HG03432 (cell line): ENCODE measurements at regions not wholly inside any gene's neighbourhood (a gene's known extent, or its start where the extent isn't known, plus 50 kb on each side); places are given as distances from the start of the nearest gene placed in this dataset.

ENCODE experiments used
- ATAC-seq: cut with Tn5 transposase; IDR thresholded peaks from one replicate; pipeline ENCODE4 v1.9.1; 2021; ENCODE audit warnings: mild to moderate bottlenecking, moderate library complexity; ENCODE audit not compliant: unreplicated experiment

DNA sequence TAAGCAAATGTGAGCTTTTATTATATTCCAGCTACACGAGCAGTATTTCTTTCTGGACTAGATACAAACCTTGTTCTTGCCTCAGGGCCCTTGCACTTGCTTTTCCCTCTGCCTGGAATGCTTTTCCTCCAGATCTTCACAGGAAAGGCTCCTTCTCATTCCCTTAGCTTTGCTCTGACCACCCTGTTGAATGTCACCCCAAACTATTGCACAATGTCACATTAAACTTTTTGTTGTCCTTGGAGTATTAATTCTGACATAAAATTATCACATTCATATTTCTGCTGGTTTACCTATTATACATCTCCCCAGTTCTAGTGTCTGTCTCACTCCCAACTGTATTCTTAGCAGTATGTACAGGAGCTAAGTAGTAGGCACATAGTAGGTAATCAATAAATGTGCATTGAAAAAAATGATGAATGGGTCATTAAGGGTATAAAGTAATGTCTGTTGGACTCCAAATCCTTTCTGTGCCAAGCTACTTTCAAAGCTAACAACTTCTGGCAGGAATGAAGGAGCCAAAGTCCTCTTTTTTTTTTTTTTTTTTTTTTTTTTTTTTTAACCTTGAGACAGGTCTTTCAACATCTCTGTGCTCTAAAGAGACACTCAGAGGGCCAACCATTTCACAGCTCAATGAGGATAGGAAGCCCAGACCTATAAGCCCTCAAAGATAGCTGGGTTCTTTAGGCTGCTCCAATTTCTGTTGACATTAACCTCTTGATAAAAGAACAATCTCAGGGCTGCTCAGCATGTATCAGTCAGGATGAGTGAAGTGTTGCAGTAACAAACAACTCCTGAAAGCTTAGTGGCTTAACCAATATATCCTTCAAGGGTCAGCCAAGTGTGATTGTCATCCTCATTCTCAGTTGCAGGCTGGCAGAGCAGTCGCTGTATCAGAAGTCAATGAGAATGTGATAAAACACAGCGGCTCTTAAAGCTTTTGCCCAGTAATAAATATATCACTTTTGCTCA, 424.4 kb upstream of the TBX3 start:
- no peak for ATAC-seq

DNA sequence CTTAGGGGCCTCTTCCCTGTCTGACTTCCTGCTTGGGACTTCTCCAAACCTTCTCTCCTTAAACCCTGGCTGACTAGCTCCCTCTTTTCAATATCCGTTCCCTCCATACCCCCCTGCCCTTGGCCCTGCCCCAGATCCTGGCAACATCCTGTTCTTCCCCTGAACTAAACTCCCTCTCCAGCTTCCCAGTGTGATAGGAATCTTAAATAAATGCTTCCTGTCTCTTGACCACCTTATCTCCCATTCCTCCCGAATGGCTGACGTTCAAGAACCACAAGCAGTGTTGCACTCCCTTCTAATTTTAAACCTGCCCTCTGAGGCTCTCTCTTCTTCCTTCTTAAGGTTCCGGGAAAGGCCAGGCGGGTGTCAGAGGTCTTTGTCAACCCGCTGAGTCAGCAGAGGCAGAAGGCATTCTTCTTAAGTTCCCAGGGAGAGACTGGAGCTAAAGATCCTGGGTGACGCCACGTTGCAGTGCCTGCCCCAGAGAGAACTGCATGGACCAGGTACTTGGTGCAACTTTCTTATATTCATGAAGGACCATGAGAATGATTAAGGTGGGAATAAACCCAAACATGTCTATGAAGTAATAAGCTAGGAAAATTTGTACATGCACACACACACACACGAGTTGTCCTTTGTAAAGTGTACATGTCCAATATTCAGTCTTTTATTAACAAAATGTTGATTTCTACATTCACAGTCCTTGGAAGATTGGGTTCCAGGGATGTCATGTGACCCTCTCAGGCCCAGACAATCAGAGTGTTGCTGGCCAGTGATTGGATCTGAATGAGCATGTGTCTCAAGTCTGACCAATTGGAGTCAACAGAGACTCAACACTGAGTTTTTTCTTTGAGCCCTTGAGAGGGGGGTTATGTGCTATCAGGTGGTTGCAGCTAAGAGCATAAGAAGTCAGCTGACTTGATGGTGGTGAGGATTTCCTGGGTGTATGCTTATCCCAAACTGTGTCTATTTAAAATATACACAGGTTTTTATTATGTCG, 420.2 kb upstream of the TBX3 start:
- no peak for ATAC-seq

DNA sequence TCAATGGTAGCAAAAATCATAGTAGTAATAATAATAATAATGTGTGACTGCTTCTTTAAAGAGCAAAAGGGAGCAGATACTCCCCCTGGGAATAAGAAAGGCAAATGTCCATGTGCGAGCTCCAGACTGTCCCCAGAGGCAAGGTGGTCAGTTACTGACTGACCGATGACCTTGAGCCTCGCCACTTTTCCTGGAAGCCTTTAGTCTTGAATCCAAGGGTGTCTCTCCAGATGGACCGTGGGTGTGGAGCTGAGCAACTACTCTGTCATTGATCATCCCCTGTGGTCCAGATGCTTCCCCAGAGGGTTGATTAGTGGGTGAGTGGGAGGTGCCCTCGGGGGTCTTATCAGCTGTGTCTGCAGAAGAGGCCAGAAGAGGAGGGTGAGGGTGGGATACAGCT, 418.5 kb upstream of the TBX3 start:
- ATAC-seq: no peak

DNA sequence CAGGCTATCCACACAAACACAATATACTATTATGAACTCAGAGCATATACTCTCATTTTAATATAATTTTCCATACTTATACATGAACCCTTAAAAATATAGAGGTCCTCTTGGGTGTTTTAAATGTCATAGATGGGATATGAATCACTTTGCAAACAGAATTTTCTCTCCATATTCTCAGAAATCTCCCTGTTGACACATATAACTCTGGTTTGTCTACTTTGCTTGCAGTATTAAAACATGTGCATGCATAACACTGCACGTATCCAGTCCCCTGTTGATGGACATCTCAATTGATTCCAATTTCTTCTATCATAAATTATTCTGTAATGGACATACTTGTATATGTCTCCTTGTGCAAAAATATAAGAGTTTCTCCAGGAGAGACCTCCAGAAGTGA, 417.5 kb upstream of the TBX3 start:
- ATAC-seq: no peak

DNA sequence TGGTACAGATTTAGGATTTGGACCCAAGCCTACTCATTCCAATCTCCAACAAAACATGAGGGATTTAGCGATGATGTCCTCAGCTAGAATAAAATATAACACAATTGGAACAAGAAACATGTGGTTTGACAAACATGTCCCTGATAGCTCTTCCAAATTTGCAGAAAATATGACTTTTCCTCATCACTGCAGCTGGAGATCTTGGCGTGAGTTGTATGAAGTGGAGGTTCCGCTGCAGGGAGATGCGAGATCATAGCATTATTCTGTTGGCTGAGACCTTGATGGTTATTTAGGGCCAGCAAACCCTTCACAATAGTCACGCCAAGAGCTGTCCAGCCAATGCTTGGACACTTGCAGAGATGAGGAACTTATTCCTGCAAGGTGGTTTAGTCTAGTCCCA, 413.4 kb upstream of the TBX3 start:
- no peak for ATAC-seq

DNA sequence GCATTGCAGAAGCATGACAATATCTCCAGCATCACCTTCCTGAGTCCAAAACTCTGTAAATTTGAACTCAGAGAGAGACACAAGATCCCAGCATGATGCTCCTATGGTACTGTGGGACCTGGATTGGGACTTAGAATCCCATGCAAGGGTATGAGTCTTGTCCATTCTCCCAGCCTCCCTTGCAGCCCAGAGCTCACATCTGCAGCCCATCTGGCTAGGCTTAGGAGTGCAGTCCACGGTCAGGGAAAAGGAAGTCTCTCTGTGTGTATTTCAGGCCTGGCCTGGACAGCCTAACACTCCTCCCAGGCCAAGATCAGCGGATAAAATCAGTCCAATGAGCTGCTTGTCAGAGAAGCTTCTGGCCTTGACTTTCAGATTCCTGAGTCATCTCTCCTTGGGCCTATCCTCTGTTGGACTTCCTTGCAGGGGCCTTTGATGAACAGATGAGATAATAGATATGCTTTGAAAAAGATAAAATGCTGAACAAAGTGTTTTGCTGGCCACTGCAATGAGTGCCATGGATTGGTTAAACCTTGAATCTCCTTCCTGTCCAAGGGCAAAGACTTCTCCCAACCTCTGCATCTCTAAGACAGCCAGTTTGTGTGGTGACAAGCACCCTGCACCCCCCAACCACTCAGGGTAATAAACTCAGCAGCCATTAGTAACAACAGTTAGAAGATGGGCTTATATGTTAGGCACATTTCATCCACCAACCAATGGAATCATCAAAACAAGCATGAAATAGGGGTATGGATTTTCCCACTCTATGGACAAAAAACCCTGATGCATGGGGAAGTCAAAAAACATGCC, 412.8 kb upstream of the TBX3 start:
- no peak for ATAC-seq

DNA sequence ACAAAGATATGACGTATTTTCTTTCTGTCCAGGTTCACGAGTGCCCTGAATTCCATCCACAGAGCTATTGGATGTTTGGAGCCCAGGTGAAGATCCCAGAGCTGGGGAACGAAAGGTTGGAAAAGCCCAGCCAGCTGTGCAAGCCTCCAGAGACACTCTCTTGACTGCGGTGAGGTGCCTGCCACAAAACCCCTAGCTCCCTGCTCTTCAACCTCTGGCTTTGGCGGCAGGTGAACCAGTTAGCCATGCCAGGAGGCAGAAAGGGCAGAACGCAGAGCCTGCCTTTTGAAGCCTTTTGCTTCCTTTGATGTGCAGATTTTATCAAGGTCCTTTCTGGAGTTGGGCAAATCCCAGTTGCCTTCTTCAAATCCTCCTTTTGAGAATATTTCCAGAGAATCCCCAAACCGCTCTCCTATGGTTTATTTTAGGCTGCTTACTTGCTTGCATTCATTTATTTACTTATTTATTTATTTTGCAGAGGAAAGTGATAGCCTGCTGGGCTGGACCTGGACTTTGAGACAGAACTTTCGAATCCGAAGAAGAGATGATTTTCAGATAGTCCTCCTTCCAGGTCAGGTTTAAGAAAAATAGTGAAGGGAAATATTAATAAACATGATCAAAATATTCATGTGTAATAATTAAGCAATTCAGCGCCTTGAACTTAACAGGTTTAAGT, 411.2 kb upstream of the TBX3 start:
- no peak for ATAC-seq

DNA sequence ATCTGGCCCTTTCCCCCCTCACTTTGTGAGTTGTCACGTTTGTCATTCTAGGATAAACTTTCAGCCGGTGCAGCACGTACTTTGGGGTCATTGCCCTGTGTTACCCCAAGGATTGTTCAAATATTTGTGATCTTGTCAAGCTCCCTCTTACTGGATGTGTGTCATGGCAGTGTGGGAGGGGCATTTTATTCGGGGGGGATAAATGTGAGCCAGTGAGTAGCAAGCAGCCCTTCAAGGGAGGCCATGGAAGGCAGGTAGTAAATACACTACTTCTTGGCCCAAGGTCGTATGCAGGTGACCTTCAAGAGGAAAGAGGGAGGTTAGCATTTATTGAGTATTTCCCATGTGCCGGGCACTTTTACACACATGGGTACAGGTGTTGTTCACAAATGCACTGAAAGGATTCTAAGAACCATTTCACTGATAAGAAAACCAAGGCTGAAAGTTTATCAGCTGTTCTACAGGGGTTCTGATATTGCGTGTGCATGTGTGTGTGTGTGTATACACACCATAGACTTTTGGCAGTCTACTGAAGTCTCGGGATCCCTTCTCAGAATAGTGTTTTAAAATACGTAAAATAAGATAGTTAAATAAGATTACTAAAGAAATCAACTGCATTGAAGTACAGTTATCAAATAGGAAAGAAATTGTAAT, 410.3 kb upstream of the TBX3 start:
- ATAC-seq: no peak

DNA sequence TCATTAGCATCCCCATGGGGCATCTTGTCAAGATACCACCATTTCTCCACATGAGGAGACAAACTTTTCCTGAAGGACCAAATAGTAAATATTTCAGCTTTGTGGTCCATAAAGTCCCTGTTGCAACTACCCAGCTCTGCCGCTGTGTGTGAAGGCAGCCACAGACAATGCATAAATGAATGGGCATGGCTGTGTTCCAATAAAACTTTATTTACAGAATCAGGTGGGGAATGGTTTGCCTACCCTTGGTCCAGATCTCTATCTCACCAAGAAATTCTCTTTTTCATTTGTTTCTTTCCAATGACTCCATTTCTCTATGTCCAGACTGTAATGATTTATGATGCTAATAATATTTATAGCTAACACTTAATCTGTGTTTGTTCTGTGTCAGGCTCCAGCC, 409.3 kb upstream of the TBX3 start:
- no peak for ATAC-seq

DNA sequence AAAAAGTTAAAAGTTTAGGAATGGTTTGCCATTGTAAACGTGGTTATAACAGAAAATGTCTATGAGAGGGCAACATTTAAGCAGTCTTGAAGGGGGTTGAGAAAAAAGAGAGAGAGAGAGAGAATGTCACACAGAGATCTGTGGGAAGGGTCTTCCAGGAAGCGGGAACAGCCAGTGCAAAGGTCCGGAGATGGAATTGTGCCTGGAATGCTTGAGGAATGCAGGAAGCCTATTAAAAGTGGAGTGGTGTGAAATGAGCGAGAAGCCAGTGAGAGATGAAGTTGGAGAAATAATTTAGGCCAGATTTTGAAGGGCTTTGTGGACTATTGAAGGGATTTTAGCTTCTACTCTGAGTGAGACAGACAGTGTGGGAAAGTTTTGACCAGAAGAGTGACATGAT, 406.8 kb upstream of the TBX3 start:
- no peak for ATAC-seq

DNA sequence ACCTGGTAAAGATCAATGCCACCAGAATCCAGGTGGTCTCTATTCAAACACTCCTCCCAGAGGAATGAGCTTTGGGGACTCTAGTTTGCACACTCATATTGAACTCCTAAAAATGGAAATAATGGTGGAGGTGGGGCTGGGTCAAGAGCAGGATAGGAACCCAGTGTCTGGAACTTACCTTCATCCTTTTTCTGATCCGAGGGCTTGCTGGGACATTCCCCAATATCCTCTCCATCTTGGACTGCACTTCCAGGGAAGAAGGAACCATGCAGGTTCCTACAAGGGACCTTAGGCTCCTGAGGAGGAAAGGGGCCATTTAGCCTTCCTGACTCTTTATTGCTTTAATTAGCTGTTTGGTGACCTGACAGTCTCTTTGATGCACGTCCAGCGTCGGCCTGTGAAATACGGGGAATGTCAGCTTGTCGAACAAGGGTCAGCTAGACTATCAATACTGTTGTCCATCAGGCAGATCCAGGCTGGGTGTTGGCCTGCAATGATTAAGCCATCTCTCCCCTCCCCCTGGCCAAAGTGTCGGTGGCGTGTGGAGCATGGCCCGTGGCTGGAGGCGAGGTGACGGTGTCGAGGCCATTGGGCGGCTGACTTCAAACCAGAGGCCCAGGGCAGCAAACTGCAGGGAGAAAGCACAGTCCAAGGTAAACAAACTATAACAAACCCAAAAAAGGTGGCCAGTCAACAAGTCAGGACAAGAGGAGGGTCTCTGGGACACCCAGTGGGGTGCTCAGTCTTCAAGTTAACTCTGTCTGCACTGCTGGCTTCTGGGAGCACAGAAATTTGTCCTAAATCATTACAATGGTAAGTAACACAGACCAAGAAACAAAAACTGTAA, 405.2 kb upstream of the TBX3 start:
- no peak for ATAC-seq

DNA sequence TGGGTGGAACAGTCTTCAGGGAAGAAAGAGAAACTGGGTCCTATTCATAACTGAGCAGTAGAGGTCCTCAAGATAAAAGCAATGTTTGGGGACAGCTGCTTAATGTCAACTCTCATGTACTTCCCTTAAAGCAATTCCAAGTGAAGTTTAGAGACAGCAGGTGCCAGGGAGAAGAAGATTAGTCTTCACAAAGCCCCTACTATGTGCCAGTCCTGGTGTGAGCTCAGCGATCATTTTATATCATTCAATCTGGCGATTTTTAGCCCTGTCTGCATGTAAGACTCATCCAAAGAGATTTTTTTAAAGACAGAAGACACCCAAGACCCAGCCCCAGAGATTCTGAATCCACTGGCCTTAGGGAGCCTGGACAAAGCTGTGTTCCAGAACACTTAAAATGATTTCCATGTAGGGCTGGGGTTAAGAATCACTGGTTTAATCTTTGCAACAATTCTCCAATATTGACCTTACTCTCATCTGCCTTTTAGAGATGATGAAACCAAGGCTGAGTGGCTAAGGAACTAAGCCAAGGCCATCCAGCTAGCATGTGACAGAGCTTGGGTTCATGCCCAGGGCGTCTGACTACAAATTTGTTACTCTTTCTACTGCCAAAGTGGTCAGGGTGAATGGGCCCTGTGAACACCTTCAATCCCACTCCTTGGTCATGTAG, 404.5 kb upstream of the TBX3 start:
- no peak for ATAC-seq

DNA sequence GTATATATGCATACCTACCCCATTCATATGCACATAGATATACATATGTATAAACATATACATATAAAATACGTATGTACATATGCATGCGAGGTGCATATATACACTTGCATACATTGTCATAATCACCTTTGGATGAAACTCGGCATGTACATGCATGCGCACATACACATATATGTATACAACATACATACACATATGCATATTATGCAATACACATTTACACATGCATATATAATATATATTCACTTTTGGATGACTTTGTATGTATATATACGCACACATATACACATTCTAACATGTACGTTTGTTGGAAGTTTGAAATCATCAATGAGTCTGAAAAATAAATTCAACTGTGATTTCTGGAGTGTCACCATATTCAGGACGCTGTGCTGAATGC, 401.6 kb upstream of the TBX3 start:
- no peak for ATAC-seq

DNA sequence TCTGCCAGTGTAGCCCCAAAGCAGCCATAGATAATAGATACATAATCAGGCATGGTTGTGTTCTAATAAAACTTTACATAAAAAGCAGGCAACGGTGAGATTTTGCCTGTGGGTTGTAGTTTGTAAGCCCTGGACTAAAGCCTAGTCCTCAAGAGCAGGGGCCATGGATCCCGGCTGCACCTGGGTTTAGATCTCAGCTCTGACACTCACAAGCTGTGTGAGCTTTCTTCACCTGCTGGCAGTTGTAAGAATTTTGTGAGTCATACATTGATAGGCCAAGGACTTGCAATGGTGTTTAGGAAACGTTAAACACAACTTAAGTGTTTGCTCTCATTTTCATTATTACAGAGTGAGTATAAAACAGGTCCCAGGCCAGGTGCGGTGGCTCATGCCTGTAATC, 395.8 kb upstream of the TBX3 start:
- ATAC-seq: no peak

DNA sequence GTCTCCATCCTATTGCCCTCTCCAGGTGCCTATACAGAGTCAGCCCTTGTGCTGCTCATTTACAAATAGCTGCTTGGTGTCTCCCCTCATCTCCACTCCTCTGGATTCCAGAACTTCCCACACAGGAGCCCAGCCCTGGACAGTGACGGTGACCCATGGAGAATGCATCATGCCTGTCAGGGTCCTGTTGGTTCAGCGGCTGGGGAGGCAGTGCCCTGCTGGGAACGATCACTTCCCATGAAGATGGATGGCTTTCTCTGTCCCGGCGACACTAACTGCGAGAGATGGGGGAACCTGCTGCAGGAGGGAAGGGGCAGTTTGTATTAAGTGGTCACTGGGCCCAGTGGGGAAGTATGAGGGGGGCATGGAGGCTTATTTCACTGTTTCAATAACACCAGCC, 395.0 kb upstream of the TBX3 start:
- ATAC-seq: no peak

DNA sequence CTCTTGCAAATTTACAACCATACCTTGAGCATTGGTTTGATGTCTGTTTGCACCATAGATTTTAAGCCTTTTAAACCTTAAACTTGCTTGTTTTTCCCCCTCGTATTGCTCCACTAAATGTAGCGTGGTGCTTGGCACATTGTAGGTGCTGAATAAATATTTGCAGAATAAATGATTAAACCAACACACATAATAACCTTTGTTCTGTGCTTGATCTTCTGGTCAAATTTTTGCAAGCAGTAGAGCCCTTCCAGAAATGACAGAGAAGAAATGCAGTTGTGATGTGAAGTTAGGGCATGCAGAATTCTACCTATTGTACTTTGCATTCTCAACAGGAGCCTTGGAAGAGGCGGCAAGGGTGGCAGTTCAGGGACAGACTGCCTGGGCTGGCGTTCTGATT, 394.4 kb upstream of the TBX3 start:
- ATAC-seq: no peak

DNA sequence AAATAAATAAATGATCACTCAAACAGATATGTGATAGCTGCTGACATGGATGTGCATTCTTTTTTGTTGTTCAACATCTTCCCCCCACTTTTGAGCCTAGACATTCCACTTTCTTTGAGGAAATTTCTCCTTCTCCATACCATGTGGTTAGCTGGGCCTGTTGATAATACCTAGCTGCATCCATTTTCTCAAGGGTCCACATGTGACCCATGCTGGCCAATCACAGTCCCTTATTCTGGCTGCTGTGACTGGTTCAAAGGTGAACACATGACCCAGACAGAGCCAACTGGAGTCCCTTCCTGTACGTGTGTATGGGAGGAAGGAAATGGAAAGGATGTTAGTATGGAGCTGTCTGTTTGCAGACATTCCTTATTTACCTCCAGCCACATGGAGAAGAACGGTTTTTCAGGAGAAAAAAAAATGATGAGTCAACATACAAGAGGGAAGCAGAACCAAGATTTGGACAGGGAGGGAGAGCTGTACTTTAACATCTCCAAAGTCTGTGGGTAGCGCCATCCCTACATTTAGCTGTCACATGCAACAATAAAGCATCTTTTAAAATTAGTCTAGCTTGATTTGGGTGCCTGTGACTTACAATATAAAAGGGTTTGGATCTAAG, 391.7 kb upstream of the TBX3 start:
- no peak for ATAC-seq

DNA sequence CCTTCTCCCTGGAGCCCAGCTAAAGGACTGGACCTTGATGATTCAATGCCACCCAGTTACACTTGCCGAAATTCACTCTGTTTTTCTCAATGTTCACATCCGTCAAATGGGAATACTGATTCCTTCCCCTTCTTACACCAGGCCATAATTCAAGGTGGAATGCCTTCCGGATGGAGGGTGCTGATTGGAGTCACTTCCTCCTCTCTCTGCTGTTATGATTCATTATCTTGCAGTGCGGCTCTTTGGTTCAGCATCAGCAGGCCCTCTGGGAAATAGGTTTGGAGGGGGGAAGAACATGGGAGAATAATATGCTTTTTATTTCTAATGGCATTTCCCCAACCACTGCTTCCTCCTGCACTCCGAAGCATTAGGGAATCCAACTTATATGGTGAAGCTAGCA, 390.6 kb upstream of the TBX3 start:
- no peak for ATAC-seq
